ENCODE measurements at regions not wholly inside any gene's neighbourhood (a gene's known extent, or its start where the extent isn't known, plus 50 kb on each side); places are given as distances from the start of the nearest gene placed in this dataset.

DNA sequence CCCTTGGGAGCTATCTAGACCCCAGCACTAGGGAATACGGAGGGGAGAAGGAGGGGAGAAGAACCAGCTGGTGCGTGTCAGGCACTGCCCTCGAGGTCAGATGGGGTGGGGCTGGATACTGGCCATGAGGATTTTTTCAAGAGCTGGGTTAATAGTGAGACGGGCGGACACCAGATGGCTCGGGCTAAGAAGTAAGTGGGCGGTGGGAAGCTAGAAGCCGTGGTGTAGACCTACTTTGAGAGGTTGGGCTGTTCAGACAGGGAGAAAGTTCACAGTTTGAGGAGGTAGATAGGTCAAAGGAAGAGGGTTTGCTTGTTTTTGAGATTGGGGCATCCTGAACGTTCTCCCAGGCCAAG, 303.8 kb downstream of the SEC14L1 start:
- TF ChIP-seq, protein P1, sequence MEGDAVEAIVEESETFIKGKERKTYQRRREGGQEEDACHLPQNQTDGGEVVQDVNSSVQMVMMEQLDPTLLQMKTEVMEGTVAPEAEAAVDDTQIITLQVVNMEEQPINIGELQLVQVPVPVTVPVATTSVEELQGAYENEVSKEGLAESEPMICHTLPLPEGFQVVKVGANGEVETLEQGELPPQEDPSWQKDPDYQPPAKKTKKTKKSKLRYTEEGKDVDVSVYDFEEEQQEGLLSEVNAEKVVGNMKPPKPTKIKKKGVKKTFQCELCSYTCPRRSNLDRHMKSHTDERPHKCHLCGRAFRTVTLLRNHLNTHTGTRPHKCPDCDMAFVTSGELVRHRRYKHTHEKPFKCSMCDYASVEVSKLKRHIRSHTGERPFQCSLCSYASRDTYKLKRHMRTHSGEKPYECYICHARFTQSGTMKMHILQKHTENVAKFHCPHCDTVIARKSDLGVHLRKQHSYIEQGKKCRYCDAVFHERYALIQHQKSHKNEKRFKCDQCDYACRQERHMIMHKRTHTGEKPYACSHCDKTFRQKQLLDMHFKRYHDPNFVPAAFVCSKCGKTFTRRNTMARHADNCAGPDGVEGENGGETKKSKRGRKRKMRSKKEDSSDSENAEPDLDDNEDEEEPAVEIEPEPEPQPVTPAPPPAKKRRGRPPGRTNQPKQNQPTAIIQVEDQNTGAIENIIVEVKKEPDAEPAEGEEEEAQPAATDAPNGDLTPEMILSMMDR (conservative IDR thresholded peaks at IDR 0.05; ENCODE audit: low read depth, low read length) = no peak
- no peak for TF ChIP-seq EZH2 (IDR thresholded peaks at IDR 0.05; ENCODE audit: low read length, unreplicated experiment)

All from PC-3 (cell line).